ENCODE measurements at regions not wholly inside any gene's neighbourhood (a gene's known extent, or its start where the extent isn't known, plus 50 kb on each side); places are given as distances from the start of the nearest gene placed in this dataset.

DNA sequence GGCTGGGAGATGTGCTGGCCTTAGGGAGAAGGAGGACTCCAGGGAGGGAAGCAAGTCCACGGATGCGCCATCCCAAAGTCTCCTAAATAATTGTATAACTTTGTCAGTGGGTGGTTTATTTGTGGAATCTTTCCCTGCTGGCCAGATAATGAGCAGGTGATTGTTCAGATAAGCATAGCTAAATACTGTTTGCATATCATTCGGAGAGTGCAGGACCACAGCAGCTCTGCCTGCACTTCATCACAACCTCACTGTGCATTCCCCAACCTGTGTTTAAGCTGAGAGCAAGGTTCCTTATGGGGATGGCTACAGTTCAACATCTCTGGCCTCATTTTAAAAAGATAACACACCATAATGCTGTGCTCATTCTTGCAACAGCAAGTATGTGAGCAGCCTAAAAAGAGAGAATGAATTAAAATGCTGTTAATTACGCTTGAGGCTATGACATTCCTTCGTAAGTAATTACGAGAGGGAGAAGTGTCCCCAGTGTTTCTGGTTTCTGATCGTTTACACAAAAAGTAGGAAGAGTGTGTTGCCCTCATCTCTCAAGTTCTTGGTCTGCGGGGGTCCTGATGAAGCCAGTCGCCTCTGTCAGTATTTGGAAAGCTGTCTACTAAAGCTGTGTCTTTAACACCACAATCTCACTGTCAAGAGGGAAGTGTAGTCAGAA, 272.0 kb upstream of the RORA start:
- no peak overlapping the region for H3K4me3 ChIP-seq (ENCODE audit: insufficient read depth, low read depth, low read length)
- no peak overlapping the region for H4K8ac ChIP-seq (ENCODE audit: low read depth in 2 of 2, low read length in 2 of 2)
- H3K14ac ChIP-seq (replicated peaks; ENCODE audit: low read depth, low read length), result no peak overlapping the region
- dilution Hi-C loops (cut with HindIII; ENCODE audit: low sequenced_read_pairs, unreplicated experiment), result no loop called here
- no peak overlapping the region for H3K4me2 ChIP-seq (ENCODE audit: low read depth, low read length)
- CTCF ChIA-PET, result no interaction called here
- no peak overlapping the region for H3K9ac ChIP-seq (ENCODE audit: low read depth, low read length)
- H3K9me1 ChIP-seq (ENCODE audit: insufficient read depth, low read length), result no peaks in the 10 kb centered on the region
- H2AK9ac ChIP-seq (replicated peaks; ENCODE audit: low read depth, low read length, poor library complexity), result no peak overlapping the region
- no peaks in the 10 kb centered on the region for H3K79me1 ChIP-seq (ENCODE audit: low read depth in 1 of 2, low read length in 2 of 2)
- no peak overlapping the region for H3K56ac ChIP-seq (ENCODE audit: extremely low read depth, insufficient read depth, low read length)
- H3K4me1 ChIP-seq (ENCODE audit: control insufficient read depth, insufficient read depth, low read length), result no peaks in the 10 kb centered on the region
- no peaks in the 10 kb centered on the region for H3K9me3 ChIP-seq (ENCODE audit: control insufficient read depth, insufficient read depth, low read length)
- H2BK5ac ChIP-seq (ENCODE audit: low read depth, low read length, poor library complexity, severe bottlenecking), result no peak overlapping the region
- POLR2A ChIA-PET (ENCODE audit: unreplicated experiment), result no interaction called here
- no peak overlapping the region for H3K23ac ChIP-seq (ENCODE audit: low read depth, low read length)
- H2AFZ ChIP-seq (replicated peaks; ENCODE audit: low read length, poor library complexity), result no peak overlapping the region
- no TSS peak for BruUV-seq (replicated peaks)
- no peak overlapping the region for H3K27ac ChIP-seq (ENCODE audit: insufficient read depth, low read length)
- in situ Hi-C loops (cut with MboI; ENCODE audit: low sequenced_read_pairs), result no loop called here
- DNase-seq, result no peak
- no peak overlapping the region for H3K18ac ChIP-seq (ENCODE audit: low read depth, low read length)
- H3K27me3 ChIP-seq (ENCODE audit: control insufficient read depth, insufficient read depth, low read length), result peaks cover 3% of the 10 kb centered on the region; the same call in 1 of the 2 replicates
- ATAC-seq (ENCODE audit: low read depth), result no peak
- H4K20me1 ChIP-seq (ENCODE audit: insufficient read depth, low read length), result no peaks in the 10 kb centered on the region
- intact Hi-C loops (cut with micrococcal nuclease), result no loop called here
- no peak overlapping the region for H2BK20ac ChIP-seq (ENCODE audit: low read depth, low read length)
- no peak overlapping the region for H4K91ac ChIP-seq (ENCODE audit: insufficient read depth, low read depth, low read length)
- H2AK5ac ChIP-seq (ENCODE audit: low read depth, low read length), result no peak overlapping the region
- H3K4ac ChIP-seq (ENCODE audit: low read depth, low read length), result no peak overlapping the region
- H4K5ac ChIP-seq (ENCODE audit: low read depth, low read length), result no peak overlapping the region
- H2BK120ac ChIP-seq (ENCODE audit: low read depth, low read length), result no peak overlapping the region
- H3K36me3 ChIP-seq (ENCODE audit: control insufficient read depth, insufficient read depth, low read length), result no peaks in the 10 kb centered on the region
- TF ChIP-seq NFE2L2 (IDR thresholded peaks at IDR 0.05; ENCODE audit: low read depth, low read length) (no peak), CEBPB (IDR thresholded peaks at IDR 0.05; ENCODE audit: low read depth, low read length) (no peak), FOS (IDR thresholded peaks at IDR 0.05; ENCODE audit: low read depth, low read length) (no peak), MAZ (IDR thresholded peaks at IDR 0.05; ENCODE audit: borderline replicate concordance, low read depth, low read length) (no peak), RAD21 (IDR thresholded peaks at IDR 0.05; ENCODE audit: low read length) (no peak), CHD1 (IDR thresholded peaks at IDR 0.05; ENCODE audit: low read depth, low read length) (no peak), RCOR1 (IDR thresholded peaks at IDR 0.05; ENCODE audit: insufficient replicate concordance, low read length) (no peak), MXI1 (IDR thresholded peaks at IDR 0.05; ENCODE audit: borderline replicate concordance, low read depth, low read length) (no peak), BHLHE40 (IDR thresholded peaks at IDR 0.05; ENCODE audit: low read depth, low read length) (no peak), POLR2A (IDR thresholded peaks at IDR 0.05; ENCODE audit: low read depth, low read length) (no peak), MAFK (IDR thresholded peaks at IDR 0.05; ENCODE audit: low read depth, low read length) (no peak), RFX5 (IDR thresholded peaks at IDR 0.05; ENCODE audit: low read depth, low read length) (no peak), SMC3 (IDR thresholded peaks at IDR 0.05; ENCODE audit: low read depth, low read length) (no peak)
- TF ChIP-seq, protein P1, sequence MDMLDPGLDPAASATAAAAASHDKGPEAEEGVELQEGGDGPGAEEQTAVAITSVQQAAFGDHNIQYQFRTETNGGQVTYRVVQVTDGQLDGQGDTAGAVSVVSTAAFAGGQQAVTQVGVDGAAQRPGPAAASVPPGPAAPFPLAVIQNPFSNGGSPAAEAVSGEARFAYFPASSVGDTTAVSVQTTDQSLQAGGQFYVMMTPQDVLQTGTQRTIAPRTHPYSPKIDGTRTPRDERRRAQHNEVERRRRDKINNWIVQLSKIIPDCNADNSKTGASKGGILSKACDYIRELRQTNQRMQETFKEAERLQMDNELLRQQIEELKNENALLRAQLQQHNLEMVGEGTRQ (IDR thresholded peaks at IDR 0.05; ENCODE audit: low read depth, low read length), result no peak
- TF ChIP-seq, protein P2, sequence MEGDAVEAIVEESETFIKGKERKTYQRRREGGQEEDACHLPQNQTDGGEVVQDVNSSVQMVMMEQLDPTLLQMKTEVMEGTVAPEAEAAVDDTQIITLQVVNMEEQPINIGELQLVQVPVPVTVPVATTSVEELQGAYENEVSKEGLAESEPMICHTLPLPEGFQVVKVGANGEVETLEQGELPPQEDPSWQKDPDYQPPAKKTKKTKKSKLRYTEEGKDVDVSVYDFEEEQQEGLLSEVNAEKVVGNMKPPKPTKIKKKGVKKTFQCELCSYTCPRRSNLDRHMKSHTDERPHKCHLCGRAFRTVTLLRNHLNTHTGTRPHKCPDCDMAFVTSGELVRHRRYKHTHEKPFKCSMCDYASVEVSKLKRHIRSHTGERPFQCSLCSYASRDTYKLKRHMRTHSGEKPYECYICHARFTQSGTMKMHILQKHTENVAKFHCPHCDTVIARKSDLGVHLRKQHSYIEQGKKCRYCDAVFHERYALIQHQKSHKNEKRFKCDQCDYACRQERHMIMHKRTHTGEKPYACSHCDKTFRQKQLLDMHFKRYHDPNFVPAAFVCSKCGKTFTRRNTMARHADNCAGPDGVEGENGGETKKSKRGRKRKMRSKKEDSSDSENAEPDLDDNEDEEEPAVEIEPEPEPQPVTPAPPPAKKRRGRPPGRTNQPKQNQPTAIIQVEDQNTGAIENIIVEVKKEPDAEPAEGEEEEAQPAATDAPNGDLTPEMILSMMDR (conservative IDR thresholded peaks at IDR 0.05; ENCODE audit: low read depth, low read length), result no peak
- TF ChIP-seq, protein P3, sequence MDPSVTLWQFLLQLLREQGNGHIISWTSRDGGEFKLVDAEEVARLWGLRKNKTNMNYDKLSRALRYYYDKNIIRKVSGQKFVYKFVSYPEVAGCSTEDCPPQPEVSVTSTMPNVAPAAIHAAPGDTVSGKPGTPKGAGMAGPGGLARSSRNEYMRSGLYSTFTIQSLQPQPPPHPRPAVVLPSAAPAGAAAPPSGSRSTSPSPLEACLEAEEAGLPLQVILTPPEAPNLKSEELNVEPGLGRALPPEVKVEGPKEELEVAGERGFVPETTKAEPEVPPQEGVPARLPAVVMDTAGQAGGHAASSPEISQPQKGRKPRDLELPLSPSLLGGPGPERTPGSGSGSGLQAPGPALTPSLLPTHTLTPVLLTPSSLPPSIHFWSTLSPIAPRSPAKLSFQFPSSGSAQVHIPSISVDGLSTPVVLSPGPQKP (IDR thresholded peaks at IDR 0.05; ENCODE audit: borderline replicate concordance, low read depth, low read length), result no peak
- H2BK15ac ChIP-seq (ENCODE audit: low read depth, low read length), result no peak overlapping the region
- WGBS, 2 experiments (ENCODE audit: extremely low coverage in 2 of 2, insufficient read length in 1 of 2), result 61% methylated on average over 3 of the region's 9 CpGs; no CpG with 5 or more reads in 1 of the 2 experiments
